ENCODE measurements at regions not wholly inside any gene's neighbourhood (a gene's known extent, or its start where the extent isn't known, plus 50 kb on each side); places are given as distances from the start of the nearest gene placed in this dataset.

GRCh38 chr1:5455056-5455455, 537.2 kb downstream of the NPHP4 start:
- TF ChIP-seq POLR2AphosphoS5 (IDR thresholded peaks at IDR 0.05) (no peak), POLR2A (IDR thresholded peaks at IDR 0.05) (no peak)

All from prostate gland (tissue), 1 donor.